HEK293 (cell line): ENCODE measurements at regions not wholly inside any gene's neighbourhood (a gene's known extent, or its start where the extent isn't known, plus 50 kb on each side); places are given as distances from the start of the nearest gene placed in this dataset.

Experiments
- CTCF ChIP-seq: fragments of 450-650 bp; formaldehyde crosslinking; IDR thresholded peaks from 2 replicates; pipeline ENCODE4 v1.5.1; 2016; ENCODE audit warnings: missing biosample characterization, missing genetic modification characterization
- ZNF223 ChIP-seq: fragments of 450-650 bp; formaldehyde crosslinking; IDR thresholded peaks from 2 replicates; pipeline ENCODE4 v1.5.1; 2016; ENCODE audit warnings: missing biosample characterization, missing genetic modification characterization

- TF ChIP-seq CTCF (tag by site-specific recombination) (no peak), ZNF223 (tag by site-specific recombination) (no peak)
Observed at GRCh38 chr7:46613551-46613950, 692.5 kb upstream of the IGFBP3 start.
